Esophagus muscularis mucosa (tissue), 3 donors: ENCODE measurements at regions not wholly inside any gene's neighbourhood (a gene's known extent, or its start where the extent isn't known, plus 50 kb on each side); places are given as distances from the start of the nearest gene placed in this dataset.

ENCODE experiments used
- CTCF ChIP-seq, 3 experiments: fragments of 200-600 bp in 2 of 3; fragments of 450-650 bp in 1 of 3; sonication (generic) in 2 of 3; IDR thresholded peaks; one replicate each; pipeline ENCODE4 v1.5.1; 2017 to 2019; ENCODE audit warnings: antibody characterized with exemption in 3 of 3, mild to moderate bottlenecking in 2 of 3, moderate library complexity in 1 of 3
- POLR2A ChIP-seq: fragments of 450-650 bp; IDR thresholded peaks from one replicate; pipeline ENCODE4 v1.6.1; 2017; ENCODE audit warnings: antibody characterized with exemption, moderate library complexity, mild to moderate bottlenecking, low read depth
- POLR2AphosphoS5 ChIP-seq, 2 donors: sonication (generic); formaldehyde crosslinking; IDR thresholded peaks; one replicate each; pipeline ENCODE4 v1.6.1; 2017; ENCODE audit warnings: antibody characterized with exemption in 2 of 2

GRCh38 chr18:40651163-40651562 lies 1303.9 kb upstream of the PIK3C3 start:
- TF ChIP-seq CTCF (IDR thresholded peaks at IDR 0.05) (no peak), POLR2A (no peak), POLR2AphosphoS5 (IDR thresholded peaks at IDR 0.05) (no peak)
